Body of pancreas (tissue), 4 donors: ENCODE measurements at regions not wholly inside any gene's neighbourhood (a gene's known extent, or its start where the extent isn't known, plus 50 kb on each side); places are given as distances from the start of the nearest gene placed in this dataset.
A peak's percentile ranks its signal among the peaks of the same experiment; 100 is the strongest.

Experiments
- ATAC-seq: fragments of 150-250 bp; one replicate; pipeline ENCODE4 v1.9.1; 2016
- DNase-seq, 4 donors: peaks; one replicate each; pipeline ENCODE4 v3.0.0-alpha.2; 2019
- H3K27ac ChIP-seq, 4 donors: fragments of 200-600 bp; sonication (generic); 1 replicate in 3 of 4; 2 replicates in 1 of 4; pipeline versions ENCODE4 v1.5.1 to v1.6.1; 2016 to 2019; ENCODE audit warnings: mild to moderate bottlenecking in 1 of 4, mixed read lengths in 1 of 4, moderate library complexity in 1 of 4
- H3K27me3 ChIP-seq, 2 donors: fragments of 200-600 bp; sonication (generic); one replicate each; pipeline ENCODE4 v1.6.0; 2016; ENCODE audit warnings: mild to moderate bottlenecking in 1 of 2
- H3K36me3 ChIP-seq, 2 donors: fragments of 200-600 bp; sonication (generic); replicated peaks in 1 of 2; 2 replicates each; pipeline ENCODE4 v1.5.1; 2016; ENCODE audit warnings: low read depth in 2 of 2; ENCODE audit not compliant: insufficient read depth in 1 of 2
- H3K4me1 ChIP-seq: fragments of 200-600 bp; sonication (generic); one replicate; pipeline ENCODE4 v1.6.0; 2016
- H3K4me3 ChIP-seq, 2 donors: fragments of 200-600 bp; sonication (generic); 1 replicate in 1 of 2; 2 replicates in 1 of 2; pipeline ENCODE4 v1.5.1; 2016 to 2019
- H3K9me3 ChIP-seq, 3 donors: fragments of 200-600 bp; sonication (generic); 1 replicate in 2 of 3; 2 replicates in 1 of 3; pipeline ENCODE4 v1.5.1; 2016
- POLR2A ChIP-seq, 3 donors: fragments of 450-650 bp; IDR thresholded peaks; one replicate each; pipeline ENCODE4 v1.6.1; 2016; ENCODE audit warnings: antibody characterized with exemption in 3 of 3, mild to moderate bottlenecking in 2 of 3
- WGBS, 2 donors: methylation state at CpG; one replicate each; pipeline ENCODE4 v1.1.5; 2017; 5-methylcytosine and 5-hydroxymethylcytosine counted together
- intact Hi-C: fragments of 100-400 bp; cut with DNase I; formaldehyde crosslinking; loops from one replicate; pipeline ENCODE4 v1.15.1; 2023
- TF ChIP-seq, protein P1 (sequence below), 7 experiments: fragments of 450-650 bp in 4 of 7; fragments of 200-600 bp in 3 of 7; sonication (generic) in 3 of 7; IDR thresholded peaks; one replicate each; pipeline ENCODE4 v1.5.1; 2016 to 2019; ENCODE audit warnings: antibody characterized with exemption in 7 of 7

DNA sequence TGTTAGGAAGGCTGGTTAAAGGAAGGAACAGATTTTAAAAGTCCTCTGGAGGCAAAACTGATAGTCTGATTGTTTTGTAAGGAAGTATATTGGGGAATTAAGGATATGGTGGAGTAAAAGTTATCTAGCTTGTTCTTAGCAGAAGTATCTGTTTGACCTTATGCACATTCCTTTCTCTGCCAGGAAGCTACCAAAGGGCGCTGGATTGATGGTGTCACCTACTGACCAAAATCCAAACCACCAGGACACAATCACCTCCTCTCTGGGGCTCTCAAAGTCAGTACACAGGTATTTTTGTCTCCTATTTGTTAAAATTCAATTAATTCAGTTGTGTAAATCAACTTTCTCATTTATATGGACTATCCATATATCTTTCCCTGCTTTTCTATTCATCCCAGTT lies 484.5 kb downstream of the NUP35 start:
- no peak for ATAC-seq

GRCh38 chr2:183610724-183611123 lies 486.5 kb downstream of the NUP35 start:
- 46 to 54% methylated on average over 2 of the region's 2 CpGs for whole genome bisulfite sequencing, 2 donors
- no peak for ATAC-seq
- intact Hi-C loops = no loop called here
- no peaks in the 10 kb centered on the region for H3K36me3 ChIP-seq
- H3K4me3 ChIP-seq = no peak overlapping the region
- H3K4me1 ChIP-seq = peaks cover 7% of the 10 kb centered on the region
- no peak overlapping the region for H3K27ac ChIP-seq
- H3K9me3 ChIP-seq = no peaks in the 10 kb centered on the region
- TF ChIP-seq, protein P1, sequence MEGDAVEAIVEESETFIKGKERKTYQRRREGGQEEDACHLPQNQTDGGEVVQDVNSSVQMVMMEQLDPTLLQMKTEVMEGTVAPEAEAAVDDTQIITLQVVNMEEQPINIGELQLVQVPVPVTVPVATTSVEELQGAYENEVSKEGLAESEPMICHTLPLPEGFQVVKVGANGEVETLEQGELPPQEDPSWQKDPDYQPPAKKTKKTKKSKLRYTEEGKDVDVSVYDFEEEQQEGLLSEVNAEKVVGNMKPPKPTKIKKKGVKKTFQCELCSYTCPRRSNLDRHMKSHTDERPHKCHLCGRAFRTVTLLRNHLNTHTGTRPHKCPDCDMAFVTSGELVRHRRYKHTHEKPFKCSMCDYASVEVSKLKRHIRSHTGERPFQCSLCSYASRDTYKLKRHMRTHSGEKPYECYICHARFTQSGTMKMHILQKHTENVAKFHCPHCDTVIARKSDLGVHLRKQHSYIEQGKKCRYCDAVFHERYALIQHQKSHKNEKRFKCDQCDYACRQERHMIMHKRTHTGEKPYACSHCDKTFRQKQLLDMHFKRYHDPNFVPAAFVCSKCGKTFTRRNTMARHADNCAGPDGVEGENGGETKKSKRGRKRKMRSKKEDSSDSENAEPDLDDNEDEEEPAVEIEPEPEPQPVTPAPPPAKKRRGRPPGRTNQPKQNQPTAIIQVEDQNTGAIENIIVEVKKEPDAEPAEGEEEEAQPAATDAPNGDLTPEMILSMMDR (IDR thresholded peaks at IDR 0.05) = no peak
- no peak for TF ChIP-seq POLR2A (IDR thresholded peaks at IDR 0.05)
- DNase-seq = no peak
- H3K27me3 ChIP-seq = no peaks in the 10 kb centered on the region

More for the DNA sequence above, 484.5 kb downstream of the NUP35 start:
- 83 to 92% methylated on average over 1 of the region's 1 CpG for WGBS, 2 donors
- Histone ChIP-seq H3K36me3 (no peaks in the 10 kb centered on the region), H3K4me1 (no peaks in the 10 kb centered on the region), H3K9me3 (no peaks in the 10 kb centered on the region), H3K27ac (no peak overlapping the region), H3K27me3 (no peaks in the 10 kb centered on the region), H3K4me3 (no peak overlapping the region)
- no peak for DNase-seq
- TF ChIP-seq POLR2A (IDR thresholded peaks at IDR 0.05) = no peak
- TF ChIP-seq, protein P1 (IDR thresholded peaks at IDR 0.05) = no peak
- intact Hi-C loops = no loop called here

GRCh38 chr2:183614799-183615435 lies 490.7 kb downstream of the NUP35 start:
- DNase-seq = peak in 1 of 4 donors; percentile 41
- peaks cover 0 to 6% (median 0%) of the 10 kb centered on the region in 3 donors for H3K9me3 ChIP-seq
- ATAC-seq = peak; percentile 21
- no peaks in the 10 kb centered on the region for H3K36me3 ChIP-seq
- intact Hi-C loops = no loop called here
- no peak for TF ChIP-seq POLR2A (IDR thresholded peaks at IDR 0.05)
- H3K27me3 ChIP-seq = no peaks in the 10 kb centered on the region
- peaks cover 7% of the 10 kb centered on the region for H3K4me1 ChIP-seq
- no peak overlapping the region for H3K27ac ChIP-seq
- no peak overlapping the region for H3K4me3 ChIP-seq
- 28 to 33% methylated on average over 5 of the region's 5 CpGs for WGBS, 2 donors

GRCh38 chr2:183623227-183623626 lies 499.0 kb downstream of the NUP35 start:
- H3K36me3 ChIP-seq = no peaks in the 10 kb centered on the region
- no peaks in the 10 kb centered on the region for H3K4me1 ChIP-seq
- H3K27ac ChIP-seq = no peak overlapping the region
- no peaks in the 10 kb centered on the region for H3K27me3 ChIP-seq
- no peak for ATAC-seq
- 71 to 76% methylated on average over 1 of the region's 1 CpG for WGBS, 2 donors
- TF ChIP-seq, protein P1 (IDR thresholded peaks at IDR 0.05) = no peak
- no peak for TF ChIP-seq POLR2A (IDR thresholded peaks at IDR 0.05)
- peaks cover 0 to 6% (median 0%) of the 10 kb centered on the region in 3 donors for H3K9me3 ChIP-seq
- intact Hi-C loops = no loop called here
- no peak overlapping the region for H3K4me3 ChIP-seq
- DNase-seq = no peak

GRCh38 chr2:183630964-183631363 lies 506.7 kb downstream of the NUP35 start:
- WGBS, 2 donors = 62 to 74% methylated on average over 2 of the region's 2 CpGs
- Histone ChIP-seq H3K4me3 (no peak overlapping the region), H3K4me1 (no peaks in the 10 kb centered on the region), H3K27ac (no peak overlapping the region), H3K36me3 (no peaks in the 10 kb centered on the region), H3K27me3 (no peaks in the 10 kb centered on the region), H3K9me3 (no peaks in the 10 kb centered on the region)
- TF ChIP-seq, protein P1 (IDR thresholded peaks at IDR 0.05) = no peak
- no peak for TF ChIP-seq POLR2A (IDR thresholded peaks at IDR 0.05)
- intact Hi-C loops = no loop called here
- no peak for ATAC-seq
- no peak for DNase-seq
